ENCODE measurements at regions not wholly inside any gene's neighbourhood (a gene's known extent, or its start where the extent isn't known, plus 50 kb on each side); places are given as distances from the start of the nearest gene placed in this dataset.
A peak's percentile ranks its signal among the peaks of the same experiment; 100 is the strongest.

DNA sequence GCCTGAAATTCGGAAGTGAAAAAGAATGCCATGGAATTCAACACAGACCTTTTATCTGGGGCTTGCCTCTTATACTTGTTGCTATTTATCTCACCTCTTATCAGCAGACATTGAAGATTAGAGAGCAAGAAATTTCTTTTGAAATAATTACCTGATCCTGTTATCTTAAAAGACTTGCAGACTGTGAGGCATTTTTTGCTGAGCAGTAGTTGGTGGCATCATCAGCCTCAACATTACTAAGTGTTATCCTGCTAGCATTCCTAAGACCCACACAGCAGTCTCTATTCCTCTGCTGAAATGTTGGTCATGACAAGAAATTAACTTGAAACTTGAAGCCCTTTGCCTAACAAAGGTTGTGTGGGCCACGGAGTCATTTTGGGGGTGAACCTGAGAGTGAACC lies 186.5 kb downstream of the TRIB2 start:
- H3K9ac ChIP-seq: no peak overlapping the region
- no peak overlapping the region for H3K27ac ChIP-seq
- peaks cover 6% of the 10 kb centered on the region; the same call in 1 of the 2 replicates for H3F3A ChIP-seq (ENCODE audit: insufficient read depth)
- no peaks in the 10 kb centered on the region for H3K36me3 ChIP-seq (ENCODE audit: low read depth)
- 95 to 97% methylated on average over 2 of the region's 2 CpGs for WGBS, 2 experiments (ENCODE audit: low coverage in 1 of 2, low lambda C conversion rate in 2 of 2, missing lambda C conversion rate in 2 of 2)
- no peaks in the 10 kb centered on the region for H4K20me1 ChIP-seq (ENCODE audit: insufficient read depth)
- H3K4me2 ChIP-seq (ENCODE audit: unreplicated experiment): no peak overlapping the region
- no peaks in the 10 kb centered on the region for H3K79me2 ChIP-seq (ENCODE audit: insufficient read depth)
- peaks cover 8% of the 10 kb centered on the region for H3K4me1 ChIP-seq (ENCODE audit: insufficient read depth)
- in situ Hi-C loops (cut with MboI): no loop called here
- DNase-seq: peak; percentile 42
- no peak overlapping the region for H3K4me3 ChIP-seq
- H3K9me3 ChIP-seq (ENCODE audit: low read depth): no peaks in the 10 kb centered on the region
- H3K27me3 ChIP-seq (replicated peaks; ENCODE audit: insufficient read depth): no peaks in the 10 kb centered on the region
- no peak overlapping the region for H2AFZ ChIP-seq
- TF ChIP-seq EZH2 (IDR thresholded peaks at IDR 0.05; ENCODE audit: insufficient read depth, poor library complexity, severe bottlenecking) (no peak), EZH2phosphoT487 (IDR thresholded peaks at IDR 0.05; ENCODE audit: insufficient read depth, low read depth) (no peak)
- H3K9me2 ChIP-seq (ENCODE audit: insufficient read depth): no peaks in the 10 kb centered on the region

DNA sequence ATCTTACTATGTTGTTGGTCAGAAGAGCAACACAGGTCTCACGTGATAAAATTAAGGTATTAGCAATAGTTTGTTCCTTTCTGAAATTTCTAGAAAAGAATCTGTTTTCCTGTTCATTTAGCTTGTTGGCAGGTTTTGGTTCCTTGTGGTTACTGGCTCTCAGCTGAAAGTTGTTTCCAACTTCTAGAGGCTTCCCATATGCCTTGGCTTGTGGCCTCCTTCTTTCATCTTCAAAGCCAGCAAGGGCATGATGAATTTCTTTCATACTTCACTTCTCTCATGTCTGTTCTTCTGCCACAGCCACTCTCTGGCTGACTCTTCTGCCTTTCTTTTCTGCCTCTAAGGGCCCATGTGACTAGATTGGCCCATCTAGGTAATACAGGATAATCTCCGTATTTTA lies 193.7 kb downstream of the TRIB2 start:
- no peaks in the 10 kb centered on the region for H3K79me2 ChIP-seq (ENCODE audit: insufficient read depth)
- 34 to 38% methylated on average over 2 of the region's 2 CpGs for WGBS, 2 experiments (ENCODE audit: low coverage in 1 of 2, low lambda C conversion rate in 2 of 2, missing lambda C conversion rate in 2 of 2)
- no peak overlapping the region for H2AFZ ChIP-seq
- peaks cover 12% of the 10 kb centered on the region for H3K4me1 ChIP-seq (ENCODE audit: insufficient read depth)
- no peaks in the 10 kb centered on the region for H3K9me3 ChIP-seq (ENCODE audit: low read depth)
- in situ Hi-C loops (cut with MboI): no loop called here
- H3K4me3 ChIP-seq: no peak overlapping the region
- TF ChIP-seq EZH2 (IDR thresholded peaks at IDR 0.05; ENCODE audit: insufficient read depth, poor library complexity, severe bottlenecking): no peak
- no peak overlapping the region for H3K4me2 ChIP-seq (ENCODE audit: unreplicated experiment)
- no peak overlapping the region for H3K9ac ChIP-seq
- H3K36me3 ChIP-seq (ENCODE audit: low read depth): no peaks in the 10 kb centered on the region
- no peaks in the 10 kb centered on the region for H3K27me3 ChIP-seq (replicated peaks; ENCODE audit: insufficient read depth)
- H3K9me2 ChIP-seq (ENCODE audit: insufficient read depth): no peaks in the 10 kb centered on the region
- no peak overlapping the region for H3K27ac ChIP-seq
- no peak for DNase-seq
- H4K20me1 ChIP-seq (ENCODE audit: insufficient read depth): no peaks in the 10 kb centered on the region
- H3F3A ChIP-seq (ENCODE audit: insufficient read depth): peaks cover 4% of the 10 kb centered on the region; the same call in 1 of the 2 replicates

DNA sequence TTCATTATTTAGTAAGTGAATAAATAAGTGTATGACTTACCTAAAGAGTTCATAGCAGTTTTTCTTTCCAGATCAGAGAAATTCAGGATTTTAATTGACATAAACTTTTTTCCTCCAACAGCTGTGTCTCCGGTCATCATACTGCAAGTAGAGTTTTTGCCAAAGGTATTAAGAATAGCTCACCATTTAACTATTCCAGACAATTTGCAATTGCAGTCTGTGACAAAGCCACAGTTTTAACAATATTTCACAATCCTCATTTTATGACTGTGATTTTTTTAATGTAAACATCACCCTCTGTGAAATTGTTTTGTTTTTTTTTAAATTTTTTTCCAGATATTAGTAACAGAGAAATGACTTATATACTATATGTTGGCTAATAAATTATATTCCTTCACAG lies 199.1 kb downstream of the TRIB2 start:
- 16 to 18% methylated on average over 1 of the region's 1 CpG for WGBS, 2 experiments (ENCODE audit: low coverage in 1 of 2, low lambda C conversion rate in 2 of 2, missing lambda C conversion rate in 2 of 2)
- DNase-seq: peak; percentile 78
- no peaks in the 10 kb centered on the region for H4K20me1 ChIP-seq (ENCODE audit: insufficient read depth)
- in situ Hi-C loops (cut with MboI): no loop called here
- H3K4me3 ChIP-seq: peak overlapping the region; percentile 61
- H3K9ac ChIP-seq: peak overlapping the region; percentile 43
- H3K9me3 ChIP-seq (ENCODE audit: low read depth): no peaks in the 10 kb centered on the region
- H3K36me3 ChIP-seq (ENCODE audit: low read depth): no peaks in the 10 kb centered on the region
- no peaks in the 10 kb centered on the region for H3K79me2 ChIP-seq (ENCODE audit: insufficient read depth)
- H3F3A ChIP-seq (ENCODE audit: insufficient read depth): peaks cover 54% of the 10 kb centered on the region
- TF ChIP-seq EZH2phosphoT487 (IDR thresholded peaks at IDR 0.05; ENCODE audit: insufficient read depth, low read depth): no peak
- no peak for TF ChIP-seq EZH2 (IDR thresholded peaks at IDR 0.05; ENCODE audit: insufficient read depth, poor library complexity, severe bottlenecking)
- H3K4me1 ChIP-seq (ENCODE audit: insufficient read depth): peaks cover 56% of the 10 kb centered on the region
- no peaks in the 10 kb centered on the region for H3K27me3 ChIP-seq (replicated peaks; ENCODE audit: insufficient read depth)
- no peaks in the 10 kb centered on the region for H3K9me2 ChIP-seq (ENCODE audit: insufficient read depth)
- peak overlapping the region; percentile 56 for H3K27ac ChIP-seq
- no peak overlapping the region for H2AFZ ChIP-seq
- peak overlapping the region; percentile 73 for H3K4me2 ChIP-seq (ENCODE audit: unreplicated experiment)

GRCh38 chr2:12918138-12918834 lies 201.6 kb downstream of the TRIB2 start:
- DNase-seq: peak; percentile 75
- peak overlapping the region; percentile 52 for H2AFZ ChIP-seq
- H3F3A ChIP-seq (ENCODE audit: insufficient read depth): peaks cover 54% of the 10 kb centered on the region
- in situ Hi-C loops (cut with MboI): no loop called here
- peak overlapping the region; percentile 34 for H3K4me2 ChIP-seq (ENCODE audit: unreplicated experiment)
- H3K4me3 ChIP-seq: peak overlapping the region; percentile 42
- H3K9me3 ChIP-seq (ENCODE audit: low read depth): no peaks in the 10 kb centered on the region
- no peaks in the 10 kb centered on the region for H3K79me2 ChIP-seq (ENCODE audit: insufficient read depth)
- TF ChIP-seq EZH2 (IDR thresholded peaks at IDR 0.05; ENCODE audit: insufficient read depth, poor library complexity, severe bottlenecking): no peak
- no peak for TF ChIP-seq EZH2phosphoT487 (IDR thresholded peaks at IDR 0.05; ENCODE audit: insufficient read depth, low read depth)
- WGBS, 2 experiments (ENCODE audit: low coverage in 1 of 2, low lambda C conversion rate in 2 of 2, missing lambda C conversion rate in 2 of 2): 15 to 18% methylated on average over 7 of the region's 7 CpGs
- no peaks in the 10 kb centered on the region for H3K36me3 ChIP-seq (ENCODE audit: low read depth)
- no peaks in the 10 kb centered on the region for H3K9me2 ChIP-seq (ENCODE audit: insufficient read depth)
- no peaks in the 10 kb centered on the region for H4K20me1 ChIP-seq (ENCODE audit: insufficient read depth)
- peak overlapping the region; percentile 88 for H3K27ac ChIP-seq
- peaks cover 62% of the 10 kb centered on the region for H3K4me1 ChIP-seq (ENCODE audit: insufficient read depth)
- H3K27me3 ChIP-seq (replicated peaks; ENCODE audit: insufficient read depth): no peaks in the 10 kb centered on the region
- H3K9ac ChIP-seq: peak overlapping the region; percentile 56

Data from GM23248 (cell line).